HG02885 (cell line): ENCODE measurements at regions not wholly inside any gene's neighbourhood (a gene's known extent, or its start where the extent isn't known, plus 50 kb on each side); places are given as distances from the start of the nearest gene placed in this dataset.

Source experiments
- ATAC-seq: cut with Tn5 transposase; IDR thresholded peaks from one replicate; pipeline ENCODE4 v1.9.1; 2021; ENCODE audit warnings: mild to moderate bottlenecking; ENCODE audit not compliant: unreplicated experiment, poor library complexity

DNA sequence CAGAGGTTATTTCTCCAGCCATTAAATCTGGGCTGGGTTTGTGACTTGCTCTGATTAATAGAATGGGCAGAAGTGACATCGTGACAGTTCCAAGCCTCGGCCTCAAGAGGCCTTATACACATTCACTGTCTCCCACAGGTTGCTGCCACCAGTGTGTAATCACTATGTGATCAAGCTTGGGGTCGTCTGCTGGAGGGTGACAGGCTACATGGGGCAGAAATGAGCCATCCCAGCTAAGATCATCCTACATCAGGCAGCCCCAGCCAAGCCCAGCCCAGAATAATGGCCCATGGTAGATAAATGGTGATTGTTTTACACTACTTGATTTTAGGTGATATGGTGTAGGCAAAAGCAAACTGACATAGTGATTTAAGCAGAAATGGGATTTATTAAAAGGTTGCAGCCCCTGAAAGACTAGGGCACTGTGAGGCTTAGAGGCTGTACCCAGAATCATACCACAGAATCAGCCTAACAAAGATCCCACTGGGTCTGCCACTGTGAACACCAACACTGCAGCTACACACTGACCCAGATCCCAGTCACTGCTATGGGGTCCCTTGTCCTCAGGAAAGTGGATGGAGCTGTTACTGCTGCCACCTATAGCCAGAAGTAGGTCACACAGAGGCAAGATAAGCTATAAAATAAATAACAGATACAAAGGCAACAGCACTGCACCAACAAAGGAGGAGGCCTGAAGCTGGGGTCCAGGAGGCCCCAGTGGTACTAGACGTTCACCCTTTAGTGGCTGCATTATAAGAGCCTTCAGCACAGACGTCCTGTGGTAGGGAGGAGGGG, 159.6 kb upstream of the RBPJ start:
- ATAC-seq = peak; percentile 36

- no peak for ATAC-seq
Observed at GRCh38 chr4:26162101-26162500, 158.7 kb upstream of the RBPJ start.

DNA sequence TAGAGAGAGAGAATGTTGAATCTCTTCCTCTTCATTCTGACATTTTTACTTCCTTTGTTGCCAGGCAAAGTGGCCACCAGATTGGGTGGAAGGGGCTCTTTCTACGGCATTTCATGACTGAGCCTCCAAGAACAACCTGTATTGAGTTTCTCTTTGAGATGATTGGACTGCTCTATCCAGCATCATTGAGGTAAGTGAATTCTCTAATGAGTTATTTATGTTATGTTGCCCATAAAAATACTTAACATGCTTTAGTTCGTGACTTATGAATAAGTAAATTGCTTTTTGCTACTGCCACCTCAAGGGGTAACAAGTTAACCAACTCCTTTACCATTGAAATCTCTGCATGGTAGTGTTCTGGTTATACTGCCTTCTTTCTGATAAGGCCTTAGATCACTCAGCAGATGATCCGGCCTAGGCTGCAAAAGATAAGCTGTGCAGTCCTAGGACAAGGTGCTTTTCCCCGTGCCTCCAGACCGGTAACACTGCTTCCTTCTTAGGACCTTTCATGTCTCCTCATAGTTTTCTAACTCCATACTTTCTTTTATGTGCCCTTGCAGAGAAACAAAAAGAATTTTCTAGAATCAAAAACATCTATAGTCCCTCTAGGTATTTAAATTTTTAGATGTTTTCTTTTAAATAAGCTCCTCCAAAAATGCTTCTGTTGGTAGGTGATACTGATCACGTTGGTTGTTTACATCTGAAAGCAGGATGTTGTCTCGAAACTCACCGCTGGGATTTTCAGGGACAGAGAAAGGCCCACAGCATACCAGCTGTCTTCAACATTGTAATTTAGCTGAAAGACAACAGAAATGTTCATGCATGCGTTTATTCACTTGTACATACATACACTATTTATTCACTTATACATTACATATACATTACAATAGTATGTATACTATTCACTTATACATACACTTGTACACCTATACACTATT, 157.1 kb upstream of the RBPJ start:
- ATAC-seq = no peak

DNA sequence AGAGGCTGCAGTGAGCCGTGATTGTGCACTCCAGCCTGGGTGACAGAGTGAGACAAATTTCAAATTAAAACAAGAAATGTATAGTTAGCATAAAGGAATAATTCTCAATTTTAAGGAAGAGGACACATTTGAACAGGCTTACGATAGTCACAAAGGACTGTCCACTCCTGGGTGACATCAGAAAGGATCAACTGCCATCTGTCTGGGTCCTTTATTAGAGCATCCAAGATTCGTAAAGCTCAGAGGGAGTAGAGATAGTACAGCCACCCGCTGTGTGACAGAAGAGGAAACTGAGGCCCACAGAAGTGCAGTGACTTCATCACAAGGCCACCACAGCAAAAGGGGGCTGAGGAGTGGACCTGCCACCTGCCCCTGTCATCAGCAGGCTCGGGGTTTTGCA, 149.3 kb upstream of the RBPJ start:
- ATAC-seq = no peak

DNA sequence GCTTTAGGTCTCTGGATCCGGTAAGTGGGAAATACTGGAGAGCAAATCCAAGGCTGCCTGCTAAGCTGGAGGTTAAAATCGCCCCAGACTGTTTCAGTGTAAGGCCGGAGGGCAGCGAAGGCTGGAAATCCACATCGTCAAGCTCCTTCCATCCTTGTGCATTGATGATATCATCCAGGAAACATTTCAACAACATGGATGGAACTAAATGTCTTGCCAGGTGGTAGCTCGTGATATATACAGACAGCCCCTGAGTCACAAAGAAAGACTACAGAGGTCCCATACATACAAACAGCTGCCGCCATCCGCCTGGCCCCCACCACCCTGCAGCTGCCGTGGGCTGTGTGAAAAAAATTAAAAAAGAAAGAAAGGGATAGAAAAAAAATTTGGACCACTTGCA, 148.9 kb upstream of the RBPJ start:
- no peak for ATAC-seq

GRCh38 chr4:26173619-26174018, 147.2 kb upstream of the RBPJ start:
- ATAC-seq = no peak

- no peak for ATAC-seq
Observed at GRCh38 chr4:26174027-26174426, 146.8 kb upstream of the RBPJ start.

DNA sequence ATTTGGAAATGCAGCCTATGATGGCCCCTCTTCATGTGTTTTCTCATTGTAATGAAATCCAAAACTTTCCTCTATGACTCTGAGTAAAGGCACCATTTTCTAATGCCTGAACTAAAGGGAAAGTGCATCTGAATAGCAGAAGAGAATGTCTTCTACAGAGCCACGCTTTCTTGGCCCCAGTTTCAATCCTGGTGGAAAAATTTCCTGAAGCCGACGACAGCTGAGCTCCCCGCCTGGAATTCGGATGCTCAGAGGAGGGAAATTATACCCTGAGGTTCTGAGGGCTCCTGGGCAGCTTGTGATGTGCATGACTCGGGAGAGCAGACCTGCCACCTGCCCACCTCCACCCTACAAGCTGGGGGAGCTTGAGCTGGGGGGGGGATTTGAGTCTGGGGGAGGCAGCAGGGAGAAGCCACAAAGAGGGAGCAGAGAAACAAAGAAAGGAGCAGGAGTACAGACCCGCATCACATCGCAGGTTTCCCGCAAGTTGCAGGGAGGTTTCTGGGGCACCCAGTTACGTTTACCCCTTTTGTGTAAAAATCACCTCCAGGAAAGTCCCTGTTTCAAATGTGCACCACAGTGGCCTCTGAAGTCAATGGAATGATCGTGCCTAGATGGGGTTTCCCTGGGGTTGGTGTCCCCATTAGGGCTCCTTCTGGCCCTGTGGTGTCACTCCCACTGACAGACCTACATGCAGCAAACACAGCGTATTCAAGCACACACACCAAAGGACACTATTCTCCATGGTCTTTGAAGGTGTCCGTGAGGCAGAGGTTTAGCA, 145.6 kb upstream of the RBPJ start:
- ATAC-seq = peak; percentile 55

GRCh38 chr4:26175905-26176470, 144.8 kb upstream of the RBPJ start:
- no peak for ATAC-seq

DNA sequence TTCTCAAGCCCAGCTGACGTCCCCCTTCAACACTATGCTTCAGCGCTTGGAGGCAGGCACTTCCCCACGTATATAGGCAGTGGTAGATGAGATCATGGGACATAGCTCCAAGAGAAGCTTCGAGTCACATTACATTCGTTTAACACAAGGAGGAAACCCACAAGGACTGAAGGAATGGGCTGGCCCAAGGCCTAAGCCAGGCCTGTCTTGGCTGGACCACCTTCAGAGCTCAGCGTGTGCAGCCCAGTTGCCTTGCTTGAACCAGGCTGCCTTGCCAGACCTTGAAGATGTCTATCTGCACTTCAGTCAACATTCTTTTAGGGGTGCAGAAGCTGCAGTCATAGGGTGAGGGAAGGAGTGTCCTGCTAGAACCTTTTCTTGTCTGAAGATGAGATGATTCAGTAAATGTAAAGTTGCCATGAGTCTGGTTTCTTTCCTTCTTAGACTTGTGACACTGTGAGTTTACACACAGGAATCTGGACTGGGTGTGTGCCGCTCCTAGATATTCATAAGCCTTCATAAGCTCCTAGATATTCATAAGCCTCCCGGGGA, 144.1 kb upstream of the RBPJ start:
- no peak for ATAC-seq

DNA sequence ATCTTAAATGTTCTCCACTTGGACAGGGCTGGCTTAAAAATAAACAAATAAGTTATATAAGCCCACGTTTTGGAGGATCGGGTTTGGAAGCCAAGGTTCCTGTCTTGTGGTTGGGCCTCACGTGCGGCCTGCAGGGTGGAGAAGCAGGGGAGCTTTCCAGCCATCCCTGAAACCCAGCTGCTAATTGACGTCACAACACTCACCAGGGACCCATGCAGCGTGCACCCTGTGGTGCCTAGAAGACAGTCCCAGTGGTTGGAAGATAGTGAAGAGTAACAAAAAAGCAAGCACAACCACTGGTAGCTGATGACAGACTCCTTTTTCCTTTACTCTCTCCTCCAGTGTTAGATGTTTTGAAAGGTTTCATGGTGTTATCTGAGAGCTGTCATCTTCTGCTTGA, 142.0 kb upstream of the RBPJ start:
- ATAC-seq = peak; percentile 16

DNA sequence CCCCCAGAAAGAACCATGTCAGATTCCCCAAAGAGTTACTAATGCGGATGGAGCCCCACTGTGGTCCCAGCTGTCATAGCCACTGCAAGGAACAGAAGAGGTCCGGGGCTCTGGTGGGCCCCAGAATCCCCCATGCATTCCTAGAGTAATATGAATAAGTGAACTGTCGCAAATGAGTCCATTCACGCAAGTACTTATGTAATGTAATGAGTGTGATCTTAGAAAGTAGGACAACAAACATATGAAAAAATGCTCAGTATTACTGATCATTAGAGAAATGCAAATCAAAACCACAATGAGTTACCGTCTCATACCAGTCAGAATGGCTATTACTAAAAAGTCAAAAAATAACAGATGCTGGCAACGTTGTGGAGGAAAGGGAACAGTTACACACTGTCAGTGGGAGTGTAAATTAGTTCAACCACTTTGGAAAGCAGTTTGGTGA, 141.5 kb upstream of the RBPJ start:
- peak; percentile 76 for ATAC-seq

GRCh38 chr4:26181616-26182015, 139.2 kb upstream of the RBPJ start:
- ATAC-seq = no peak

GRCh38 chr4:26183017-26183416, 137.8 kb upstream of the RBPJ start:
- ATAC-seq = no peak

DNA sequence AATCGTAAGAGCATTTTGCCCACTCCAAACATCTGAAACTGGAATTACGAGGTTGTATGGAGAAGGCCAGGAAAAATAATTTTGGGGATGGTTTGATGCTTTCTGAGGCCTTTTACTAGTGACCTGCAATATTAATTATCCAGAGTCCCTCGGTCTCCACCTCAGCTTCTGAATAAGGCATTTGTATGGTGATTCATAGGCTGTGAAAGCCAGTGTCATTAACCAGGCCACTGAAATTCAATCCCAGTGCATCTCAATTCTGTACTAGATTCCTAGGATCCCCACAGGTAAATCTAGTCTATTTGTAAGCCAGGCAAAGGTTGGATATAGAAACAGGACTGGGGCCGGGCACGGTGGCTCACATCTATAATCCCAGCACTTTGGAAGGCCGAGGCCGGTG, 135.4 kb upstream of the RBPJ start:
- no peak for ATAC-seq

GRCh38 chr4:26191353-26191752, 129.5 kb upstream of the RBPJ start:
- no peak for ATAC-seq

DNA sequence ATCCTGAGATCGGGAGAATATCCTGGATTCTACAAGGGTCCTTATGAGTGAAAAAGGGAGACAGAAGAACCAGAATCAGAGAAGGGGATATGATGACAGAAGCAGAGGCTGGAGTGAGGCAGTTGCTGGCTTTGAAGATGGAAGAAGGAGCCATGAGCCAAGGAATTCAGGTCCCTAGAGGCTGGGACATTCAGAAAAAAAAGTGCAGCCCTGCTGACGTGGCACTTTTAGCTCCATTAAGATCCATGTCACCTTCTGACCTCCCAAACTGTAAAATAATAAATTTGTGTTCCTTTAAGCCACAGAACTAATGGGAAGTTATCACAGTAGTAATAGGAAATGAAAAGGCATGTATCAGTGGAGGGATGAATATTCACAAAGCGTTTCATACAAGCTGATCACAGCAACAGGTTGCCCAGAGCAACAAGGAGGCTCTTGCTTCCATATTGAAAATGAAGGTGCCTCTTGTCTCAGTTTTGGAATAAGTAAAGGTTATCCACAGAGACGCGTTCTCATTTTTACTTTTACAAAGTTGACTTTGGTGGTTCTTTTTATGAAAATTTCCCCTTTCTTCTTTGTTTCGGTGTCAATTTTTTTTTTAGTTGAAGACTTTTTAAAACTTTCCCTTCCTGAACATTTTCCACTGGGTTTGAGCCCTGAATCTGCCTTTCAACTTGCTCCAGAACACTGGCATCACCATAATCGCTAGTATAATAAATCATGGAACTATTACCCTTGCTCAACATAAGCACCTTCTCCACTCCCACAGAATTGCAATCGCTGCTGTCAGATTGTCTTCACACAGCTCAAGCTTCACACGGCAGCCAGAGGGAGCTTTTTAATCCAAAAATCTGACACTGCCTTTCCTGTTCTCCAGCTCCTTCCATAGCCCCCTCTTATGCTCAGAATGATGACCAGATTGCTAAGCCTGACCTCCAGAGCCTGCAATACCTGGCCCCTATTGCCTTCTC, 127.6 kb upstream of the RBPJ start:
- ATAC-seq = peak; percentile 46

- ATAC-seq = peak; percentile 42
Observed at GRCh38 chr4:26194764-26195163, 126.0 kb upstream of the RBPJ start.

GRCh38 chr4:26196567-26196966, 124.2 kb upstream of the RBPJ start:
- no peak for ATAC-seq
